WI38 (cell line): ENCODE measurements at regions not wholly inside any gene's neighbourhood (a gene's known extent, or its start where the extent isn't known, plus 50 kb on each side); places are given as distances from the start of the nearest gene placed in this dataset.

Experiments
- H3K4me3 ChIP-seq: 2 replicates; pipeline ENCODE4 v1.5.1; 2011; ENCODE audit warnings: low read depth, mild to moderate bottlenecking, control low read depth, low read length
- TF ChIP-seq, protein P1 (sequence below): IDR thresholded peaks from 2 replicates; pipeline ENCODE4 v1.5.1; 2012; ENCODE audit warnings: low read depth, mild to moderate bottlenecking, control low read depth, low read length

DNA sequence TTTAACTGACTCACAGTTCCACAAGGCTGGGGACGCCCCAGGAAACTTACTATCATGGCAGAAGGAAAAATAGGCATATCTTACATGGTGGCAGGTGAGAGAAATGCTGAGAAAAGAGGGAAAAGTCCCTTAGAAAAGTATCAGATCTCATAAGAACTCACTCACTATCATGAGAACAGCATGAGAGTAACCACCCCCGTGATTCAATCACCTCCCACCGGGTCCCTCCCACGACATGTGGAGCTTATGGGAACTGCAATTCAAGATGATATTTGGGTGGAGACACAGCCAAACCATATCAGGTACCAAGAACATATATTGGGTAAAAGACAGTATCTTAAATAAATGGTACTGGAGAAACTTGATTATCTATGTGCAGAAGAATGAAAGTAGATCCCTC, 100.3 kb upstream of the FAR2 start:
- H3K4me3 ChIP-seq: no peak overlapping the region
- TF ChIP-seq, protein P1, sequence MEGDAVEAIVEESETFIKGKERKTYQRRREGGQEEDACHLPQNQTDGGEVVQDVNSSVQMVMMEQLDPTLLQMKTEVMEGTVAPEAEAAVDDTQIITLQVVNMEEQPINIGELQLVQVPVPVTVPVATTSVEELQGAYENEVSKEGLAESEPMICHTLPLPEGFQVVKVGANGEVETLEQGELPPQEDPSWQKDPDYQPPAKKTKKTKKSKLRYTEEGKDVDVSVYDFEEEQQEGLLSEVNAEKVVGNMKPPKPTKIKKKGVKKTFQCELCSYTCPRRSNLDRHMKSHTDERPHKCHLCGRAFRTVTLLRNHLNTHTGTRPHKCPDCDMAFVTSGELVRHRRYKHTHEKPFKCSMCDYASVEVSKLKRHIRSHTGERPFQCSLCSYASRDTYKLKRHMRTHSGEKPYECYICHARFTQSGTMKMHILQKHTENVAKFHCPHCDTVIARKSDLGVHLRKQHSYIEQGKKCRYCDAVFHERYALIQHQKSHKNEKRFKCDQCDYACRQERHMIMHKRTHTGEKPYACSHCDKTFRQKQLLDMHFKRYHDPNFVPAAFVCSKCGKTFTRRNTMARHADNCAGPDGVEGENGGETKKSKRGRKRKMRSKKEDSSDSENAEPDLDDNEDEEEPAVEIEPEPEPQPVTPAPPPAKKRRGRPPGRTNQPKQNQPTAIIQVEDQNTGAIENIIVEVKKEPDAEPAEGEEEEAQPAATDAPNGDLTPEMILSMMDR: no peak

GRCh38 chr12:29050503-29050902, 98.6 kb upstream of the FAR2 start:
- no peak overlapping the region for H3K4me3 ChIP-seq

GRCh38 chr12:29051221-29051620, 97.9 kb upstream of the FAR2 start:
- H3K4me3 ChIP-seq: no peak overlapping the region
- TF ChIP-seq, protein P1: no peak

More at GRCh38 chr12:29050503-29050902, 98.6 kb upstream of the FAR2 start:
- TF ChIP-seq, protein P1: no peak

- TF ChIP-seq, protein P1: no peak
- no peak overlapping the region for H3K4me3 ChIP-seq
These were observed 95.5 kb upstream of the FAR2 start for GRCh38 chr12:29053567-29053966.

DNA sequence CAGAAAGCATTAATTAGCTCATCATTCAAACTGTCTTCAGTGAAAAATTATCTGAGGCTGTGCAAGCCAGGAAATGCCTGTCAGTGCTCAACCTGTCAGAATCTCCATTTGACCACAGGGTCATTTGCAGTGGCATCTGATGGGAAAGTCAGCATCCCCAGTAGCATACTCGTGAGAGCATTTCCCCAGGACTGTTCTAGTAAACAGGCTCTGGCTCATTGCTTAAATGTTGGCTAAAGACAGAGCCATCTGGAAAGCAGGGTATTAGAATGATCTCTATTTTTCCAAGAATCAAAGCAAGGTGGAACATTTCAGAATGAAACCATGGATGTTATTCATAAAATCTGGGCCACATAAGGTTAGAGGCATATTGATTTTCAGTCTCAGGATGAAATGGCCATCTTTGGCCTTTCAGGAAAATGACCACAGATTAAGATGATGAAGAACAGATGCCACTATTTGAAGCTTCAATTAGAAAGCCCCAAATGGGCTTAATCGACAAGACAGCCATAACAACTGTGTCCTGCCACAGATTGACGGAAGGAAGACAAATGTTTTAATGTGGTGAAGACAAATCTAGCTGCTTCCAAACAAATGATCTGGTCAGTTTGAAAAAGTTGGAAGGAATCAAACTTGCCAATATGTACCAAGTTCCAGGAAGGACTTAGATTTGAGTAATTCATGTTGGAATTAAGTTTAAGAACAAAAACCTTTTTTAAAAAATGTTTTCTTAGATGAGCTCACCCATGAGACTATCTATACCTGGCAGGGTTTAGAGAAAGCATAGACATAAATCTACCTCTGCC, 94.0 kb upstream of the FAR2 start:
- no peak overlapping the region for H3K4me3 ChIP-seq
- TF ChIP-seq, protein P1: no peak

DNA sequence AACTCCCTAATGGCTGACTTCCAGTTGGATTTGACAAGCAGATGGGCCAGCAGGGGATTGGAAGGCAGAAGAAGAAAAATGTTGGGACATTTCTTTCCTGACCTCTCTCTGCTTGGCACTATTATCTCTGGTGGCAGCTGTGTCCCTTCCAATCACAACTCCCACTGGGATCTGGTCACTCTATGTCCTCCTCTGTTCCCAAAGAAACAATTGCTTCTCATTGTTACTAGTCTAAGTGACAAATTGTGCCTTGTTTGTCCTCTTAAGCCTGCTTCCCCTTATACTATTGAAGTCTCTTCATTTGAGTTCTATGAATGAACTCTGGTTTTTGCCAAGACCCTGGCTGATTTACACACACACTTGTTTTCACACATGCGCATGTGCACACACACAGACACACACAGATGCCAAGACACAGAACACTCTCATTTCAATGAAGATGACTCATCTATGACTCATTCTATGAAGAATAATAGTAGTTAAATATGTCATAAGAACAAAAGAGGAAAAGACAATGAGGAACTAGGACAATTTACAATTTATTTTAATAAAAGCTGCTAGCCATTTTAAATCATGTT, 83.0 kb upstream of the FAR2 start:
- H3K4me3 ChIP-seq: no peak overlapping the region
- TF ChIP-seq, protein P1: no peak

DNA sequence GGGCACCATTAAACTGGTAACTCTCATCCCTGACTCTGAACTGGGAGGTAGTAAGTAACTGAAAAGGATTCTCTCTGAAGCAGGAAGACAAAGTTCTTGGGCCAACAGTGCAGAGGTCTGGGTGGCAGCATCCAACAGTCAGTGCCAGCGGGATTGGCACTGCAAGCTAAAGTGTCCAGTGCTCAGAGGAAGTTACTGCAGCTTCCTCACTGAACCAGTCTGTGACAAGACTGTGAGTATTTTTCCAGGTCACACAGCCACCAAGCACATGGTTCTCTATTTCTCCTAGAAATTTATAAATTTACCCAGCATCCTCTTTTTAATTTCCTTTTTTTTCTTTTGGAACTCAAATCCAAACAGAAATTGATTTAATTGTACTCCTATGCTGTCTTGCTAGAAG, 81.6 kb upstream of the FAR2 start:
- H3K4me3 ChIP-seq: no peak overlapping the region
- TF ChIP-seq, protein P1: no peak
